Chondrocyte (in vitro differentiated cells): ENCODE measurements at regions not wholly inside any gene's neighbourhood (a gene's known extent, or its start where the extent isn't known, plus 50 kb on each side); places are given as distances from the start of the nearest gene placed in this dataset.
"Not testable (repeated sequence)": the region's sequence is repeated elsewhere in the genome, so short reads cannot be mapped to it uniquely, and the experiment has no call there.

Source experiments
- DNase-seq: peaks from one replicate; pipeline ENCODE4 v3.0.0; 2021; ENCODE audit warnings: mixed read lengths, low spot score
- H3K27ac Mint-ChIP-seq: one replicate; pipeline ENCODE4 v1.8.0; 2021; ENCODE audit warnings: mild to moderate bottlenecking, moderate library complexity, mixed read lengths; ENCODE audit not compliant: unreplicated experiment
- H3K27me3 Mint-ChIP-seq: 2 replicates; pipeline ENCODE4 v1.8.0; 2021; ENCODE audit warnings: low read depth, mixed read lengths
- H3K36me3 Mint-ChIP-seq: 2 replicates; pipeline ENCODE4 v1.8.0; 2021; ENCODE audit warnings: low read depth, mixed read lengths
- H3K4me1 Mint-ChIP-seq: 2 replicates; pipeline ENCODE4 v1.8.0; 2021; ENCODE audit warnings: low read depth, mild to moderate bottlenecking, mixed read lengths
- H3K4me3 Mint-ChIP-seq: one replicate; pipeline ENCODE4 v1.8.0; 2021; ENCODE audit warnings: mild to moderate bottlenecking, moderate library complexity, mixed read lengths; ENCODE audit not compliant: unreplicated experiment
- H3K9me3 Mint-ChIP-seq: 2 replicates; pipeline ENCODE4 v1.8.0; 2021; ENCODE audit warnings: low read depth, mixed read lengths
- TF ChIP-seq, protein P1 (sequence below): fragments of 200-600 bp; sonication (generic); IDR thresholded peaks from 2 replicates; pipeline ENCODE4 v1.5.0; 2021; ENCODE audit warnings: antibody characterized with exemption, mild to moderate bottlenecking, moderate library complexity

DNA sequence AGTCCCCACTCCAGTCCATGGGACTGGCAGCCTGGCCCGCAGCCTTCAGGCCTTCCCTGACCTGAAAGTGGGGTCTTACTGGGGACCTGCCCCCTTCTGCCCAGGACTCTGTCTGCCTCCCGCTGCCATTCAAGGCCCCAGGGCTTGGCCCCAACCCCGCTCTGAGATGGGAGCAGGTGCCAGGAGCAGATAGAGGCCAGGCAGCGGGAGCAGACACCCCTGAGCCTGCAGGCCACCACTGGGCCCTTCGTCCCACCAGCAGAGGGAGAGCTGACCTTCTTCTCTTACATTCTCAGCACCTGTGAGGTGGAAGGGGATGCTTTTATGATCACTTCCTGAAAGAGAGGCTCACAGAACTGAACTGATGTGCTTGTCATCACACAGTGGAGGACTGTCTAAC, 62.2 kb upstream of the TINAGL1 start:
- H3K36me3 Mint-ChIP-seq = no peaks in the 10 kb centered on the region
- peak; percentile 64 for DNase-seq
- H3K27me3 Mint-ChIP-seq = peaks cover 14% of the 10 kb centered on the region
- H3K4me1 Mint-ChIP-seq = peaks cover 5% of the 10 kb centered on the region
- no peaks in the 10 kb centered on the region for H3K9me3 Mint-ChIP-seq
- TF ChIP-seq, protein P1, sequence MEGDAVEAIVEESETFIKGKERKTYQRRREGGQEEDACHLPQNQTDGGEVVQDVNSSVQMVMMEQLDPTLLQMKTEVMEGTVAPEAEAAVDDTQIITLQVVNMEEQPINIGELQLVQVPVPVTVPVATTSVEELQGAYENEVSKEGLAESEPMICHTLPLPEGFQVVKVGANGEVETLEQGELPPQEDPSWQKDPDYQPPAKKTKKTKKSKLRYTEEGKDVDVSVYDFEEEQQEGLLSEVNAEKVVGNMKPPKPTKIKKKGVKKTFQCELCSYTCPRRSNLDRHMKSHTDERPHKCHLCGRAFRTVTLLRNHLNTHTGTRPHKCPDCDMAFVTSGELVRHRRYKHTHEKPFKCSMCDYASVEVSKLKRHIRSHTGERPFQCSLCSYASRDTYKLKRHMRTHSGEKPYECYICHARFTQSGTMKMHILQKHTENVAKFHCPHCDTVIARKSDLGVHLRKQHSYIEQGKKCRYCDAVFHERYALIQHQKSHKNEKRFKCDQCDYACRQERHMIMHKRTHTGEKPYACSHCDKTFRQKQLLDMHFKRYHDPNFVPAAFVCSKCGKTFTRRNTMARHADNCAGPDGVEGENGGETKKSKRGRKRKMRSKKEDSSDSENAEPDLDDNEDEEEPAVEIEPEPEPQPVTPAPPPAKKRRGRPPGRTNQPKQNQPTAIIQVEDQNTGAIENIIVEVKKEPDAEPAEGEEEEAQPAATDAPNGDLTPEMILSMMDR = no peak
- H3K4me3 Mint-ChIP-seq = no peak overlapping the region
- no peak overlapping the region for H3K27ac Mint-ChIP-seq

DNA sequence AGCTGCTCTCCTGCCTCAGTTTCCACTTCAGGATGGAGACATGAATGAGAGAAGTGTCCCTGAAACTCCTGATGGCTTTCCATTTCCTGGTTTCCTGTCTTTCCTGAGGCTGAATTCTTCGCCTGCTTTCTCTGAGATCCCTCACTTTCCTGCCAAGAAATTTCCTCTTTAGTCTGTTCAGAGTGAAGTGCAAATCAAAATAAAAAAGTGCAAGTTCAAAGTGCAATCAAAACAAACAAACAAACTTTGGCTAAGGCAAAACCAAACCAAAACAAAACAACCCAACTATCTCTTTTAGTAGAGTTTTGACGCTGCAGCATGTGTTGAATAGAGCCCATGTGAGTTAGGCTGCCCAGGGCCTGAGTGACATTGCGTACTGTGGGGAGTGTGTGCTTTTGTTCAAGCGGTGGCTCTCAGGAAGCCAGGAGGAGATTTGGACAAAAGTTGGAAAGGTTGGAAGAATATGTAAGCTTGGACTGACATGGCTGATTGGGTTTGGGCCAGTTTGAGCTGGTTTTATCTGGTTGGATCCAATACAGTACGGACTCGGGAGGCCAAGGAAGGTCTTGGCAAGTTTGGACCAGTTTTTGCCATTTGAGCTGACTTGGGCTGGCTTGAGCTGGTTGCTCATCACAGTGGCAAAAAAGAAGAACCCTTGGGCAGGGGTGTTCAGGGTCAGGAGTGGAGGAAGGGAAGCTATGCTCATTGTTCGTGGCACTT, 61.1 kb upstream of the TINAGL1 start:
- Mint-ChIP-seq H3K27ac (no peak overlapping the region), H3K4me3 (no peak overlapping the region), H3K4me1 (peaks cover 5% of the 10 kb centered on the region), H3K36me3 (no peaks in the 10 kb centered on the region), H3K9me3 (peaks cover 3% of the 10 kb centered on the region), H3K27me3 (peaks cover 17% of the 10 kb centered on the region)
- TF ChIP-seq, protein P1 = no peak
- no peak for DNase-seq

DNA sequence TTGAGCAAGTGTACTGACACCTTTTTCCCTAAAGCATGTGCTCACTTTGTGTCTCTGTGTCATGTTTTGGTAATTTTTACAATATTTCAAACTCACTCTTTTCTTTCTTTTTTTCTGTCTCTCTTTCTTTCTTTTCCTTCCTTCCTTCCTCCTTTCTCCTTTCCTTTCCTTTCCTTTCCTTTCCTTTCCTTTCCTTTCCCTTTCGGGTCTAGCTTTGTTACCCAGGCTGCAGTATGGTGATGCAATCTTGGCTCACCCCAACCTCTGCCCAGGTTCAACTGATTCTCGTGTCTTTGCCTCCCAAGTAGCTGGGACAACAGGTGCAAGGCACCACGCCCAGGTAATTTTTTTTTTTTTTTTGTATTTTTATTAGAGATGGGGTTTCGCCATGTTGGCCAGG, 60.4 kb upstream of the TINAGL1 start:
- Mint-ChIP-seq H3K9me3 (peaks cover 6% of the 10 kb centered on the region), H3K27me3 (peaks cover 14% of the 10 kb centered on the region), H3K36me3 (no peaks in the 10 kb centered on the region), H3K27ac (no peak overlapping the region), H3K4me1 (peaks cover 8% of the 10 kb centered on the region), H3K4me3 (no peak overlapping the region)
- TF ChIP-seq, protein P1 = no peak
- DNase-seq = no peak

GRCh38 chr1:31517301-31517700, 59.0 kb upstream of the TINAGL1 start:
- DNase-seq = peak; percentile 32
- peaks cover 15% of the 10 kb centered on the region for H3K27me3 Mint-ChIP-seq
- peaks cover 6% of the 10 kb centered on the region for H3K9me3 Mint-ChIP-seq
- no peak overlapping the region for H3K4me3 Mint-ChIP-seq
- no peak overlapping the region for H3K27ac Mint-ChIP-seq
- TF ChIP-seq, protein P1 = no peak
- H3K4me1 Mint-ChIP-seq = peaks cover 8% of the 10 kb centered on the region
- no peaks in the 10 kb centered on the region for H3K36me3 Mint-ChIP-seq

DNA sequence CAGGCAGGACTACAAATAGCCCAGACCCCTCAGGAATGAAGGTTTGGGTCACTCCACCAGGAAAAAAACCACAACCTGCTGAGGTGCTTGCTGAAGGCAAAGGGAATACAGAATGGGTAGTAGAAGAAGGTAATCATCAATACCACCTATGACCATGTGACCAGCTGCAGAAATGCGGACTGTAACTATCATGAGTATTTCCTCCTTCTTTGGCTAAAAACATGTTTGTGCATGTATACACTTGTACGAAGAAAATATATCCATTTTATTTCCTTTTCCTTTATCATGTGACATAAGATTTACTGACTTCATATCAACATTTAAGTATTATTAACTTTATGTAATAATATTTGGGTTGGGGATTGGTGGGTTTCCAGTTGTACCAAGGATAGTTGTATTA, 58.3 kb upstream of the TINAGL1 start:
- DNase-seq, H3K4me1 Mint-ChIP-seq, H3K27ac Mint-ChIP-seq, H3K36me3 Mint-ChIP-seq, H3K4me3 Mint-ChIP-seq, H3K9me3 Mint-ChIP-seq: not testable (repeated sequence)
- peaks cover 14% of the 10 kb centered on the region for H3K27me3 Mint-ChIP-seq
